Osteocyte (in vitro differentiated cells): ENCODE measurements at regions not wholly inside any gene's neighbourhood (a gene's known extent, or its start where the extent isn't known, plus 50 kb on each side); places are given as distances from the start of the nearest gene placed in this dataset.

ENCODE experiments used
- DNase-seq: peaks from one replicate; pipeline ENCODE4 v3.0.0; 2021; ENCODE audit warnings: mixed read lengths; ENCODE audit not compliant: unreplicated experiment; ENCODE audit errors: extremely low spot score
- H3K27ac Mint-ChIP-seq: one replicate; pipeline ENCODE4 v1.8.0; 2021; ENCODE audit warnings: mild to moderate bottlenecking, mixed read lengths; ENCODE audit not compliant: unreplicated experiment
- H3K27me3 Mint-ChIP-seq: one replicate; pipeline ENCODE4 v1.8.0; 2021; ENCODE audit warnings: mixed read lengths; ENCODE audit not compliant: unreplicated experiment
- H3K36me3 Mint-ChIP-seq: one replicate; pipeline ENCODE4 v1.8.0; 2021; ENCODE audit warnings: mixed read lengths; ENCODE audit not compliant: unreplicated experiment
- H3K4me1 Mint-ChIP-seq: one replicate; pipeline ENCODE4 v1.8.0; 2021; ENCODE audit warnings: mixed read lengths; ENCODE audit not compliant: unreplicated experiment
- H3K4me3 Mint-ChIP-seq: one replicate; pipeline ENCODE4 v1.8.0; 2021; ENCODE audit warnings: mild to moderate bottlenecking, moderate library complexity, mixed read lengths; ENCODE audit not compliant: unreplicated experiment
- H3K9me3 Mint-ChIP-seq: one replicate; pipeline ENCODE4 v1.8.0; 2021; ENCODE audit warnings: mixed read lengths; ENCODE audit not compliant: unreplicated experiment
- TF ChIP-seq, protein P1 (sequence below): fragments of 200-600 bp; sonication (generic); IDR thresholded peaks from 2 replicates; pipeline ENCODE4 v1.5.0; 2021; ENCODE audit warnings: antibody characterized with exemption, mild to moderate bottlenecking, moderate library complexity

DNA sequence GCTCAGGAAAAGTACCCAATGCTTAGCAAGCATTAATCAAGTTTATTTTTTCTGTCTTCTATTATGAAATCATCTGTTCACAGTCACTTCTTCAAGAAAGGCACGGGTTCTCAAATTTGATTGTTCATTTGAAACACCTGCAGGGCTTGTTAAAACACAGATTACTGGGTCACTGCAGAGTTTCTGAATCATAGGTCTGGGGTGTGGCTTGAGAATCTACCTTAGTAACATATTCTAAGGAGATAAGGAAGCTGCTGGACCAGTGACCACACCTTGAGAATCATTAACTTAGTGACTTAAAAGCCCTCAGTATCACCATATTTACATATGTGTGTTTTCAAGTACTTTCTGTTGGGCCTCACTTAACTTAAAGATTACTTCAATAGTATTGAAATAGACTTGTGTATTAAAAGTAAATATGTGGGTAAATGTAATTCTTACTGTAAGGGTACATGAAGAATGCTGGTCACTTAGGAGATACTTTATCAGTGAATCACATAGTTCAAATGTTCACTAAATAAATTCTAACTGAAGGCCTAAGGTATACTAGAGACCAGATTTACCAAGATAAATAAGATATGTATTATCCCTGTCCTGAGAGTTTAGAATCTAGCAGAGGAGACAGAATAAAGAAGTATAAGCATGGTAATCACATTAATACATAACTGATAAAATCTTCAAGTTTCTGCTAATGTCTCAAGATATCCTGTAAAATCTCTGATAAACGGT, 1342.1 kb upstream of the C9orf72 start:
- TF ChIP-seq, protein P1, sequence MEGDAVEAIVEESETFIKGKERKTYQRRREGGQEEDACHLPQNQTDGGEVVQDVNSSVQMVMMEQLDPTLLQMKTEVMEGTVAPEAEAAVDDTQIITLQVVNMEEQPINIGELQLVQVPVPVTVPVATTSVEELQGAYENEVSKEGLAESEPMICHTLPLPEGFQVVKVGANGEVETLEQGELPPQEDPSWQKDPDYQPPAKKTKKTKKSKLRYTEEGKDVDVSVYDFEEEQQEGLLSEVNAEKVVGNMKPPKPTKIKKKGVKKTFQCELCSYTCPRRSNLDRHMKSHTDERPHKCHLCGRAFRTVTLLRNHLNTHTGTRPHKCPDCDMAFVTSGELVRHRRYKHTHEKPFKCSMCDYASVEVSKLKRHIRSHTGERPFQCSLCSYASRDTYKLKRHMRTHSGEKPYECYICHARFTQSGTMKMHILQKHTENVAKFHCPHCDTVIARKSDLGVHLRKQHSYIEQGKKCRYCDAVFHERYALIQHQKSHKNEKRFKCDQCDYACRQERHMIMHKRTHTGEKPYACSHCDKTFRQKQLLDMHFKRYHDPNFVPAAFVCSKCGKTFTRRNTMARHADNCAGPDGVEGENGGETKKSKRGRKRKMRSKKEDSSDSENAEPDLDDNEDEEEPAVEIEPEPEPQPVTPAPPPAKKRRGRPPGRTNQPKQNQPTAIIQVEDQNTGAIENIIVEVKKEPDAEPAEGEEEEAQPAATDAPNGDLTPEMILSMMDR = no peak
- H3K36me3 Mint-ChIP-seq = no peaks in the 10 kb centered on the region

DNA sequence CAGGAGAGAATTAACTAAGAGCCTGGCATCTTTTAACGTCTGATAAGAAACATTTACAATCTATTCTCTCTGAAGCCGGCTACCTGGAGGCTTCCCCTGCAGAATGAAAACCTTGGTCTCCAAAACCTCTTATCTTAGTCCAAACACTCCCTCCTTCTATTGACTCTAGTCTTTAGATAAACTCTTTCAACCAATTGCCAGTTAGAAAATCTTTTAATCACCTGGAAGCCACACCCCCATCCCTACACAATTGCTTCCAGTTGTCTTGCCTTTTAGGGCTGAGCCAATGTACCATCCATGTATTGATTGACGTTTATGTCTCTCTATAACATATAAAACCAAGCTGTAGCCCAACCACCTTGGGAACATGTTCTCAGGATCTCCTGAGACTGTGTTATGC, 1343.1 kb upstream of the C9orf72 start:
- H3K27ac Mint-ChIP-seq = no peak overlapping the region

More for the DNA sequence above, 1342.1 kb upstream of the C9orf72 start:
- no peaks in the 10 kb centered on the region for H3K4me1 Mint-ChIP-seq
- DNase-seq = no peak
- no peak overlapping the region for H3K4me3 Mint-ChIP-seq
- H3K27ac Mint-ChIP-seq = no peak overlapping the region
- peaks cover 5% of the 10 kb centered on the region for H3K9me3 Mint-ChIP-seq
- no peaks in the 10 kb centered on the region for H3K27me3 Mint-ChIP-seq

DNA sequence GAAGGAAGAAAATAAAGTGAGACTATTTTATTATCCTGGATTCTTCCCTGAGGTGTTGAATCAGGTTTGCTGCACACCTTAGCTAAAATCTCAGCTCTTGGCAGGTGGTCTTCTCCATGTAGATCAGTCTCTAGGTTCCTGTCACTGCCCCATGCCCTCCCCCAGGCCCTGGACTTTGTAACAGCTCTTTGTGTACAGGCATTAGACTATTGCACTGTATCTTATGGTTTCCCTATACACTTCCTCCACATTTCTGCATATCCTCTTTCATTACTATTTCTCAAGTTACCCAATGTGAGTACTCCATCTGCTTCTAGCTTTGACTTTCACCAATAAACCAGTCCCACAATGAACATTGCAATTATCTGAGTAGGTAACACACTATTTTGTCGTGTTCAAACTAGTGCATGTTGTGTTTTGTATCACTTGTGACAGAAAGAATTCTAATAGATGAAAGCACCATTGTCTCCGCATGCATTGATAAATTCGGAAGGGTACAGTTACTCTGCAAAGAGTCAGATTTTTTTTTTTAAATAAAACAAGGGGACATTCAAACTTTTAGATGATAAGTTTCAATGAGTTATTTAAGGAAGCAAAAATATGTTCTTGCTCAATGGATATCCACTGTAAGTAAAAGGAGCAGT, 1348.7 kb upstream of the C9orf72 start:
- DNase-seq = no peak
- H3K27ac Mint-ChIP-seq = no peak overlapping the region
- peaks cover 5% of the 10 kb centered on the region for H3K9me3 Mint-ChIP-seq
- no peaks in the 10 kb centered on the region for H3K4me1 Mint-ChIP-seq
- no peaks in the 10 kb centered on the region for H3K27me3 Mint-ChIP-seq
- TF ChIP-seq, protein P1 = no peak
- no peak overlapping the region for H3K4me3 Mint-ChIP-seq
- H3K36me3 Mint-ChIP-seq = no peaks in the 10 kb centered on the region

More for the DNA sequence above, 1343.1 kb upstream of the C9orf72 start:
- no peak for DNase-seq
- Mint-ChIP-seq H3K4me1 (no peaks in the 10 kb centered on the region), H3K27me3 (no peaks in the 10 kb centered on the region), H3K36me3 (no peaks in the 10 kb centered on the region), H3K9me3 (peaks cover 5% of the 10 kb centered on the region), H3K4me3 (no peak overlapping the region)
- TF ChIP-seq, protein P1 = no peak

DNA sequence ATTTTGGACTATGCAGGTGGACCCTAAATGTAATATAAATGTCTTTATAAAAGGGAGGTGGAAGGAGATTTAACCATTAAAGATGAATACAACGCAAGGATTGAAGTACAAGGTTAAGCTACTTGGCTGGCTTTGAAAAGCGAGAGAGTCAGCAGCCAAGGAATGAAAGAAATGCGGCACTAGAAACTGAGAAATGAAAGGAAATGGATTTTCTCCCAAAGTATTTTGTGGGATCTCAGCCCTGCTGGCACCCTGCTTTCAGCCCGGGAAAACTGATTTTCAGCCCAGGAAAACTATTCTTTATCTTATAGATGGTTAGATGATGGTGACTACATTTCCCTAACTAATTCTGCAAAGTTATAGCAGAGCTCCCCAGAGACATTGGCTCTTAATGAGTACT, 1349.6 kb upstream of the C9orf72 start:
- Mint-ChIP-seq H3K27ac (no peak overlapping the region), H3K4me1 (no peaks in the 10 kb centered on the region), H3K27me3 (no peaks in the 10 kb centered on the region), H3K36me3 (no peaks in the 10 kb centered on the region), H3K4me3 (no peak overlapping the region), H3K9me3 (peaks cover 5% of the 10 kb centered on the region)
- TF ChIP-seq, protein P1 = no peak
- DNase-seq = no peak

DNA sequence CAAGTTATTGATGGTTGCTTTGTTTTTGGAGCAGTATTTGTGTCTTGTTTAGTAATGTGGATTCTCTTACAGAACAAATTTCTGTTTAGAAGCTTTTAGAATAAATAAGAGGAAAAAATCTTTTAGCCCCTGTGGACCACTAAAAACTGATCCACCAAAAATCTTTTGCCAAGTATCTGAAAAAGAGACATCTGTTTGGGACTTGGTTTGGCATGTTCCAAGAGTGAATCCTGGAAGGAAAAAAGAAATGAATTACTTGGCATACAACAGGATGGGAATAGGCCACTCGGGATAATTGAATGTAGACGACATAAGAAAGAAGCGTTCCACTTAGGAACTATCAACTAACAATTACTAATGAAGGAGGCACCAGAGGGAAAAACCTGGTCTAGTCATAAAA, 1350.1 kb upstream of the C9orf72 start:
- Mint-ChIP-seq H3K27ac (no peak overlapping the region), H3K4me3 (no peak overlapping the region), H3K36me3 (no peaks in the 10 kb centered on the region), H3K27me3 (no peaks in the 10 kb centered on the region), H3K4me1 (no peaks in the 10 kb centered on the region), H3K9me3 (peaks cover 5% of the 10 kb centered on the region)
- TF ChIP-seq, protein P1 = no peak
- no peak for DNase-seq
